Breast epithelium (tissue), 3 donors: ENCODE measurements at regions not wholly inside any gene's neighbourhood (a gene's known extent, or its start where the extent isn't known, plus 50 kb on each side); places are given as distances from the start of the nearest gene placed in this dataset.

ENCODE experiments used
- POLR2A ChIP-seq: fragments of 450-650 bp; IDR thresholded peaks from one replicate; pipeline ENCODE4 v1.6.1; 2016; ENCODE audit warnings: antibody characterized with exemption, mild to moderate bottlenecking, moderate library complexity
- POLR2AphosphoS5 ChIP-seq, 3 donors: sonication (generic); formaldehyde crosslinking; IDR thresholded peaks; one replicate each; pipeline ENCODE4 v1.6.1; 2017; ENCODE audit warnings: antibody characterized with exemption in 3 of 3
- TF ChIP-seq, protein P1 (sequence below), 3 donors: fragments of 450-650 bp; IDR thresholded peaks; one replicate each; pipeline ENCODE4 v1.5.1; 2016 to 2017; ENCODE audit warnings: antibody characterized with exemption in 3 of 3, mild to moderate bottlenecking in 3 of 3, moderate library complexity in 3 of 3

DNA sequence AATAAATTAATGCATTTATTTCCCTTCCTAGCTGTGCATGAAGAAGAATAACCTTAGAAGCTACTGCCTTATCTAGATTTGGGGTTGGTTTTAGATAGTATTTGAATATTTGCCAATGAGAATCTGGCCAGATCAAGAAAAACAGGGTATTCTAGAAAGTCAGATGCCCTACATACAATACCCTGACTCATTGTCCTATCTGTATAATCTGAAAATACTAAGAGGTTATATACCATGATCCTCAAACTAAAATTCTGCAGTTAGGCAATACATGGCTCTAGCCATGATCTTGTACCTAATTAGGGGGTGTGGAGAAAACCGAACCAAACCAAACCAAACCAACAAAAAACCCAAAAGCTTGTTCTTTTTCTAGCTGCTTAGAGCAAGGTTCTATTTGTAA, 240.4 kb upstream of the LYZL1 start:
- TF ChIP-seq, protein P1, sequence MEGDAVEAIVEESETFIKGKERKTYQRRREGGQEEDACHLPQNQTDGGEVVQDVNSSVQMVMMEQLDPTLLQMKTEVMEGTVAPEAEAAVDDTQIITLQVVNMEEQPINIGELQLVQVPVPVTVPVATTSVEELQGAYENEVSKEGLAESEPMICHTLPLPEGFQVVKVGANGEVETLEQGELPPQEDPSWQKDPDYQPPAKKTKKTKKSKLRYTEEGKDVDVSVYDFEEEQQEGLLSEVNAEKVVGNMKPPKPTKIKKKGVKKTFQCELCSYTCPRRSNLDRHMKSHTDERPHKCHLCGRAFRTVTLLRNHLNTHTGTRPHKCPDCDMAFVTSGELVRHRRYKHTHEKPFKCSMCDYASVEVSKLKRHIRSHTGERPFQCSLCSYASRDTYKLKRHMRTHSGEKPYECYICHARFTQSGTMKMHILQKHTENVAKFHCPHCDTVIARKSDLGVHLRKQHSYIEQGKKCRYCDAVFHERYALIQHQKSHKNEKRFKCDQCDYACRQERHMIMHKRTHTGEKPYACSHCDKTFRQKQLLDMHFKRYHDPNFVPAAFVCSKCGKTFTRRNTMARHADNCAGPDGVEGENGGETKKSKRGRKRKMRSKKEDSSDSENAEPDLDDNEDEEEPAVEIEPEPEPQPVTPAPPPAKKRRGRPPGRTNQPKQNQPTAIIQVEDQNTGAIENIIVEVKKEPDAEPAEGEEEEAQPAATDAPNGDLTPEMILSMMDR (IDR thresholded peaks at IDR 0.05): no peak
- no peak for TF ChIP-seq POLR2A
- no peak for TF ChIP-seq POLR2AphosphoS5 (IDR thresholded peaks at IDR 0.05)
